Nephron progenitor cell (in vitro differentiated cells): ENCODE measurements at regions not wholly inside any gene's neighbourhood (a gene's known extent, or its start where the extent isn't known, plus 50 kb on each side); places are given as distances from the start of the nearest gene placed in this dataset.
A peak's percentile ranks its signal among the peaks of the same experiment; 100 is the strongest.

ENCODE experiments used
- DNase-seq: peaks from one replicate; pipeline ENCODE4 v3.0.0; 2021
- H3K27ac Mint-ChIP-seq: 2 replicates; pipeline ENCODE4 v1.8.0; 2021; ENCODE audit warnings: mild to moderate bottlenecking, moderate library complexity, mixed read lengths
- H3K27me3 Mint-ChIP-seq: 2 replicates; pipeline ENCODE4 v1.8.0; 2021; ENCODE audit warnings: mild to moderate bottlenecking, low read depth, mixed read lengths; ENCODE audit not compliant: poor library complexity
- H3K36me3 Mint-ChIP-seq: 2 replicates; pipeline ENCODE4 v1.8.0; 2021; ENCODE audit warnings: low read depth, mixed read lengths
- H3K4me1 Mint-ChIP-seq: 2 replicates; pipeline ENCODE4 v1.8.0; 2021; ENCODE audit warnings: mixed read lengths
- H3K4me3 Mint-ChIP-seq: 2 replicates; pipeline ENCODE4 v1.8.0; 2021; ENCODE audit warnings: mild to moderate bottlenecking, moderate library complexity, mixed read lengths
- H3K9me3 Mint-ChIP-seq: 2 replicates; pipeline ENCODE4 v1.8.0; 2021; ENCODE audit warnings: mild to moderate bottlenecking, moderate library complexity, mixed read lengths
- TF ChIP-seq, protein P1 (sequence below): fragments of 200-600 bp; sonication (generic); IDR thresholded peaks from 2 replicates; pipeline ENCODE4 v1.5.0; 2021; ENCODE audit warnings: antibody characterized with exemption

DNA sequence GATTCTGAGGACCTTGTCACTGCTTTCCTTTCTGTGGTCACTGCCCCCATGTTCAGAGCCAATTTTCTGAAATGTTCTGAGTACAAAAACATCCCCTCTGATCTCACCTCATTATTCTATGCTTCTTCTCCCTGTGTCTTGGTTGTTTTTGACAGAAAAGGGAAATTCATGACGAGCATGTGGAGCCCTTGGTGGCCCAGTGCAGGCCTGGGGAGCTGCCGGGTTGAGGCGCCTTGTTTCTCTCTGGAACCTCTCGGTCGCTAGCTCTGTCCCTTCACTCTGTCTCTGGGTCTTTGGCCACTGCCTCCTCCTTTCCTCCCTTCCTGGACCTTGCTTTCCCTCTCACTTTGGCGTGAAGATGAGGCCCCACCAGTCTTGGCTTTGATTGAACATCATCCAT lies 63.0 kb upstream of the THY1 start:
- Mint-ChIP-seq H3K4me1 (peaks cover 11% of the 10 kb centered on the region), H3K27ac (no peak overlapping the region), H3K36me3 (no peaks in the 10 kb centered on the region), H3K27me3 (peaks cover 51% of the 10 kb centered on the region), H3K4me3 (no peak overlapping the region), H3K9me3 (no peaks in the 10 kb centered on the region)
- TF ChIP-seq, protein P1, sequence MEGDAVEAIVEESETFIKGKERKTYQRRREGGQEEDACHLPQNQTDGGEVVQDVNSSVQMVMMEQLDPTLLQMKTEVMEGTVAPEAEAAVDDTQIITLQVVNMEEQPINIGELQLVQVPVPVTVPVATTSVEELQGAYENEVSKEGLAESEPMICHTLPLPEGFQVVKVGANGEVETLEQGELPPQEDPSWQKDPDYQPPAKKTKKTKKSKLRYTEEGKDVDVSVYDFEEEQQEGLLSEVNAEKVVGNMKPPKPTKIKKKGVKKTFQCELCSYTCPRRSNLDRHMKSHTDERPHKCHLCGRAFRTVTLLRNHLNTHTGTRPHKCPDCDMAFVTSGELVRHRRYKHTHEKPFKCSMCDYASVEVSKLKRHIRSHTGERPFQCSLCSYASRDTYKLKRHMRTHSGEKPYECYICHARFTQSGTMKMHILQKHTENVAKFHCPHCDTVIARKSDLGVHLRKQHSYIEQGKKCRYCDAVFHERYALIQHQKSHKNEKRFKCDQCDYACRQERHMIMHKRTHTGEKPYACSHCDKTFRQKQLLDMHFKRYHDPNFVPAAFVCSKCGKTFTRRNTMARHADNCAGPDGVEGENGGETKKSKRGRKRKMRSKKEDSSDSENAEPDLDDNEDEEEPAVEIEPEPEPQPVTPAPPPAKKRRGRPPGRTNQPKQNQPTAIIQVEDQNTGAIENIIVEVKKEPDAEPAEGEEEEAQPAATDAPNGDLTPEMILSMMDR = no peak
- no peak for DNase-seq

DNA sequence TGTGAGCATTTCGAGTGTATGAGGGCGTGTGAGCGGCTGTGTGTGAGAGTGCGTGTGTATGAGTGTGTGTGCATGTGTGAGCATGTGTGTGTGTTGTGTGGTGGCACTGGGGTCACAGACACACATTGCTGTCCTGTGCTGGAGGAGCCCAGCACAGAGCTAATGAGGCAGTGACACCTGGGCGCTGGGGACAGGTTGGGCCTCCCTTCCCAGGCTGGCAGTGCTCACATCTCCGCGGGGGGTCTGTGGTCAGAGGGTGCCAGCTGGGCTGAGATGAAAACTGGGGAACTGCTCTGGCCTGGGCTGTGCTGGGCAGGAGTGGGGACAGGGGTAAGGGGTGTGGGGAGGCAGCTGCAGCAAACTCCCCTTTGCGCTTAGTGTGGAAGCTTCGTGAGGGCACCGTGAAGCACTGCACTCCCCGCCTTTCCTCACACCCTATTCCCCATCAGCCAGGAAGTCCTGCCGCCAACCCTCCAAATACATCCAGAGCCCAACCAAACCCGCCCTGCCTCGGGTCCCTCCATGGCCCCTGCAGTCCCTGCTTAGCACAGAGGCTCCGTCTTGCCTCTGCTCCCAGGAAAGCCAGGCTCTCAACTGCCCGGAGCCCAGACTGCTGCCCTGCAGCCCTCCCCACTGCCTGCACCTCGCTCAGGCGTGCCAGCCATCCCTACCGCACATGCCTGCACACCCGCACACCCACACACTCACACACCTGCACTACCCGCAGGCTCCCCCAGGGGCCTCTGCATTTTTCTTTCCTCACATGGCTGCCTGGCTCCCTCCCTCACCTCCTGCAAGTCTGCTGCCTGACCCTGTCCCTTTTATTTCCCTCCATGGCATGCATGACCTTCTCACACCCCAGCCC lies 62.0 kb upstream of the THY1 start:
- TF ChIP-seq, protein P1 = no peak
- Mint-ChIP-seq H3K4me3 (no peak overlapping the region), H3K36me3 (no peaks in the 10 kb centered on the region), H3K27ac (no peak overlapping the region), H3K27me3 (peaks cover 48% of the 10 kb centered on the region), H3K4me1 (peaks cover 22% of the 10 kb centered on the region), H3K9me3 (no peaks in the 10 kb centered on the region)
- DNase-seq = peak; percentile 38

DNA sequence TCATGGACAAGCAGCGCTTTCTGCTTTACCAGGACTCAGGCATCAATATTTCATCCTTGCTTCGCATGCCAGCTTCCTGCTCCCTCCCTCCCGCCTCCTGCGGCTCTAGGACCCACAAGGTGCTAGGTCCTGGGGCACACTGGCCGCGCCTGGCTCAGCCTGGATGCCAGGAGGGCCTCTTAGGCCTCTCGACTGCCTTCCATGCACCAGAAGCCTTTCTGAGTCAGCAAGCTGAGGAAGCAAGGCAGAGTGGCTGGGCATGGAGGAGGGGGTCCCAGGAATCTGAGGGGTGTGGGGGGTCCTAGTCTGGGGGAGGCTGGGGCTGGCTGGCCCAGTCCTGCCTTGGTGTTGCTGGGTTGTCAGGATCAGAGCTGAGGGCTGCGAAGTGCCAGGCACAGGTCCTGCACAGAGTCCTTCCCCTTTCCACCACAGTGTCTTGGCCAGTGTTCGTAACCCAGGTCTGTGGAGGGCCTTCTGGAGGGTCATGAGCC lies 61.0 kb upstream of the THY1 start:
- no peak overlapping the region for H3K4me3 Mint-ChIP-seq
- peaks cover 31% of the 10 kb centered on the region for H3K4me1 Mint-ChIP-seq
- H3K27ac Mint-ChIP-seq = no peak overlapping the region
- DNase-seq = no peak
- TF ChIP-seq, protein P1 = no peak
- H3K9me3 Mint-ChIP-seq = no peaks in the 10 kb centered on the region
- no peaks in the 10 kb centered on the region for H3K36me3 Mint-ChIP-seq
- peaks cover 51% of the 10 kb centered on the region for H3K27me3 Mint-ChIP-seq

DNA sequence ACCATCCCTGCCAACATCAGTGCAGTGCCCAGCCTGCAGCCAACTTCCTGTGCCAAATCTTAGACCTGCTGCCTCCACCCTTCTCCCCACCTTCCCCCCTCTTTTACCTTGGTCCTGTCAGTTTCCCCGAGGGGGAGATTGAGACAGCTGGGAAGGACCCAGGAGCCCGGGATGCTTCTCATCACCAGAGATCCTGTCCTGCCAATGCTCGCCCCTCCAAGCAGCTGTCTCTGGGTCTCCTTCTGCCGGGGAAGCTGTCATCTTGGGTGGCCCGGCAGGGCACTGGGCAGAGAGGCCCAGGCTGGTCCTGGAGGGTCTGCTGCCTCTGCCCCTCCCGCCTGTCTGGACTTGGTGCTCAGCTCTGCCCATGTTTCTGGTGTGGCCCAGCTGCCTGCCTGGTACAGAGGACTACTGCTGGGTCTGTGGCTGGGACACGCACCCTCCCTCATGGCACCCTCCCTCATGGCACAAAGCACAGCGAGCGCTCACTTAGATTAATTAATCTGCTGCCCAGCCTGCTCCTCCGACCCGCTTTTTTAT lies 60.4 kb upstream of the THY1 start:
- Mint-ChIP-seq H3K9me3 (no peaks in the 10 kb centered on the region), H3K27me3 (peaks cover 54% of the 10 kb centered on the region), H3K27ac (no peak overlapping the region), H3K4me1 (peaks cover 31% of the 10 kb centered on the region), H3K36me3 (no peaks in the 10 kb centered on the region), H3K4me3 (no peak overlapping the region)
- no peak for DNase-seq
- TF ChIP-seq, protein P1 = no peak

DNA sequence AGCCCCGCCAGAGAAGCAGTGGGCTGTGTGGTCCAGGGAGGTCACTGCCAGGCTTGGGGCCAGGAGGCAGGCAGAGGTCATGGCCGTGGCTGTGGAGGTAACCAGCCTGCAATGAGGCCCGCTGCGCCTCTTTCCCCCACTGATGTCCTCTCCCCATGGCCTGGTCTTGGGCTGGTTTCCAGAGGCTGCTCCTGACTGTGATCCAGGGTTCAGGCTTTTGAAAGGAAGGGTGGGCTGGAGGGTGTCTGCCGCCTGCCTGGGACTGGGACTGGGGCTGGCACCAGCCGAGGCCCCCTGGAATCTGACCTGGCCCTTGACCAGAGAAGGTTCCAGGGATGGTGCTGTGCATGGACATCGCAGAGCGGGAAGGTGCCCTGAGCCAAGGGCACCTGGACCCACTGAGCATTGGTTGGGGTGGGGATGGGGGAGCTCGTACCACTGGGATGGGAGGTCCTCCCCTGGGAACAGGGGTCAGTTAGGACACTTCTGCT lies 59.6 kb upstream of the THY1 start:
- no peak overlapping the region for H3K27ac Mint-ChIP-seq
- DNase-seq = no peak
- H3K9me3 Mint-ChIP-seq = no peaks in the 10 kb centered on the region
- peaks cover 51% of the 10 kb centered on the region for H3K27me3 Mint-ChIP-seq
- peaks cover 31% of the 10 kb centered on the region for H3K4me1 Mint-ChIP-seq
- TF ChIP-seq, protein P1 = no peak
- no peaks in the 10 kb centered on the region for H3K36me3 Mint-ChIP-seq
- H3K4me3 Mint-ChIP-seq = no peak overlapping the region
